GM19452 (cell line): ENCODE measurements at regions not wholly inside any gene's neighbourhood (a gene's known extent, or its start where the extent isn't known, plus 50 kb on each side); places are given as distances from the start of the nearest gene placed in this dataset.
"Not testable (repeated sequence)": the region's sequence is repeated elsewhere in the genome, so short reads cannot be mapped to it uniquely, and the experiment has no call there.

Experiments used
- ATAC-seq: cut with Tn5 transposase; IDR thresholded peaks from one replicate; pipeline ENCODE4 v1.9.1; 2021; ENCODE audit not compliant: unreplicated experiment

DNA sequence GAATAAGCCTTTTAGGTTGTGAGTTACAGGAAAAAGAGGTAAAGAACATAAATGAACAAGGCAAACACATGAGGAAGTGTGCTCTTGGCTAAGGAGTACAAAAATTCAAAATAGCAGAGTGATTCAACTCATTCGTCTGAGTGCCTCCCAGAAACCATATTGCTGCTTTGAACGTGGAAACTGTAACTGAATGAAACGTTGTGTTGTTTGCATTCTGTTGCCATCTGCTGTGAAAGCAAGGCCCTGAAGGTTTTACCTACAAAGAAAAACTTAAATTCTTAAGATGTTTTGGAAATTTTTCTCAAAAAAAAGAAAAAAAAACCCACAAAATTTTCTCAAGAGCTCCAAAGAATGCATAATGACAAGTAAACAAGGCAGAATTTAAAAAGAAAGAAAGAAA, 375.4 kb upstream of the HS3ST5 start:
- no peak for ATAC-seq

DNA sequence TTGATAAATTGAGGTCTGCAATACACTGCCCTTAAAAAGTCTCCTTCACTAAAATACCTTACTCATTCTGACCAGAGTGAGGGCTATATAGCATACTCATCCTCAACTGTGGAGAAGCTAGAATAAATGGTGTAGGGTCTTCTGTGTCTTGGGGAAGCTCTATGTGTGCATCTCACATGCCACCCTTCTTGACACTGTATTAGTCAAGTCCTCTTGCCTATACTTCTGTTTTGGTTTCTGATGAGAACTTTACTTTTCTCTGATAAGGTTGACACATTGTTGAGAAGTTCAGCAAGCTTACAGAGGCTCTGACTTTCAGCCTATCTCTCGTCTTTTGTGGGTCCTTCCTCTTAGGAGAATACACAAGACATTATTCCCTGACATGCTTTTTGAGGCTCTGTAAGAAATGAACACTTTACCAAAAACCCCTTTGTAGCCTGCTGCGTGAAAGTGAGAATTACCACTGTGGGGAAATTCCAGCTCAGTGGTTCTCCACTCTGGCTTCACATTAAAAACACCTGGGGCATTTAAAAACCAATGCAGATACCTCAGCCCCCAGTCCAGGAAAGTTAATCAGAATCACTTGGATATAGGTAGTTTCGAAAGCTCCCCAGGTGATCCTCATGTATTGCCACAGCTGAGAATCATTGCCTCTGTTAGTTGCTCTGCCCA, 372.1 kb upstream of the HS3ST5 start:
- ATAC-seq: peak; percentile 38

DNA sequence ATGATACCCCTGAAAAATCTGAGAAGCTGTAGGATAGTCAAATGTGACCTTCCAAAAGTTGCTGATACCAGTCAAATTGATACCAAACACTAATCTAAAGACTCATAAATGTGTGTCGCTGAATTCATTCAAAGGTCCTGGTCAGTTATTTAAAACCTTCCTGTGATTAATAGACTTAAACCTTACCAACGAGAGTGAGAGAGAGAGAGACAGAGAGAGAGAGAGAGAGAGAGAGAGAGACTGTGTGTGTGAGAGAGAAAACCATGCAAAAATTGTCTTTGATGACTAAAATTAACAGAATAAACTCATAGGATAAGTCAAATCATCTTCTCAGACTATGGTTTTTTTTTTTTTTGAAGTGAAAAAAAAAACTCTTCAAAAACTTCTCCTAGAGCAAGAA, 370.9 kb upstream of the HS3ST5 start:
- no peak for ATAC-seq

DNA sequence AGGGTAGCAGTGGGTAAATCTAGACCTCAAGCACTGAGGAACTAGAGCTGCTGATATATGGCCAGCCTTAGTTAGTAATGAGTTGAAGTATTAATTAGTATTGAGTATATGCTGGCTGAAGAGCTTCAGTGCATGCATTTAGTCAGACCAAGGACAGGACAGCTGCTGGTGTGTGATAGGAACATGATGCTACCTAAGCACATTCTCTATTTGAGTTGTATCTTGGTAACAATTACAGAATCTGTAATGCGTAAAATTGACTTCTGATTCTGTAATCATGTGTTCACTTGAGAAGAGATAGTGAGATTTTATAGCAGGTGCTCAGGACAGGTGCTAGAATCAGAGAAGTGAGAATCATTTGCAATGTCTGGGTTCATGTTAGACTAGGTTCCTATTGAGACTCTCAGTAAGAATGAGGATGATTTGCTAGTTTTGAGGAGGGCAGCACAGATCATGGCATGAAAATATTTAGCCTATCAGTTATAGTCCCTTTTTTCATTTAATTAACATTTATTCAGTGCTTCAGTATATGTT, 369.4 kb upstream of the HS3ST5 start:
- no peak for ATAC-seq

DNA sequence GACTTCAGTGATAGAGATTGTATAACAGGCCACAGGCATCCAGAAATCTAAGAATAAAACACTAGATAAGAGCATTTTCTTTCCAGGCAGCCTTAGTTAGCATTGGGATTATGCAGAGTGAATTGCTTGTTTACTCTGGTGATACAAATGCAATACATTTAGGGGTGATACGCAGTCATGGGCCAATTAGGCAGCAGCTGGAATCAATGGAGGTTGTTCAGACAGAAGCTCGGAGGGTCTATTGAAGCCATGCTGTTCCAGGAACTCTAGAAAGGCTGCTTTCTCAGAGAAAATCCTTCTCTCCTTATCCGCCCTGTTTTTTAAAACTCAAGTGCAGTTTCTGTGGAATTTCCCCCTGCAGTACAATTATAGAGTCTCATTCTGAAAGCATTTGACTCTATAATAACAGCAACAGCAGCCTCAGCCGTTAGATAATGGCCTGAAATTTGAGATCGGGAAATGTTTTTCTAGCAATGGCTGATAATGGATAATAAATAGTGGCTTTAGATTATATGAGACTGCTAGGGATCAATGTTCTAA, 364.3 kb upstream of the HS3ST5 start:
- no peak for ATAC-seq

DNA sequence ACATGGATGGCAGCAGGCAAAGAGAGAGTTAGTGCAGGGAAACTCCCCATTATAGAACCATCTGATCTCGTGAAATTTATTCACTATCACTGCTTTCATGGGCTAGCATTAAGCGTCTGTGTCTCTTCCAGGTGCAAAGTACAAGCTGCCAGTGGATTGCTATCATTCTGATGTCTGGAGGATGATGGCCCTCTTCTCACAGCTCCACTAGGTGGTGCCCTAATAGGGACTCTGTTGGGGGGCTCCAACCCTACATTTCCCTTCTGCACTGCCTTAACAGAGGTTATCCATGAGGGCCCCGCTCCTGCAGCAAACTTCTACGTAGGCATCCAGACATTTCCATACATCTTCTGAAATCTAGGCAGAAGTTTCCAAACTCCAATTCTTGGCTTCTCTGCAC, 347.8 kb upstream of the HS3ST5 start:
- no peak for ATAC-seq

DNA sequence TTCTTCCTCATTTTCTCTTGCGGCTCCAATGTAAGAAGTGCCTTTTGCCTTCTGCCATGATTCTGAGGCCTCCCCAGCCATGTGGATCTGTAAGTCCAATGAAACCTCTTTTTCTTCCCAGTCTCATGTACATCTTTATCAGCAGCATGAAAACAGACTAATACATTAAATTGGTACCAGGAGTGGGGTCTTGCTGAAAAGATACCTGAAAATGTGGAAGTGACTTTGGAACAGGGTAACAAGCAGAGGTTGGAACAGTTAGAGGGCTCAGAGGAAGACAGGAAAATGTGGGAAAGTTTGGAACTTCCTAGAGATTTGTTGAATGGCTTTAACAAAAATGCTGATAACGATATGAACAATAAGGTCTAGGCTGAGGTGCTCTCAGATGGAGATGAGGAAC, 316.7 kb upstream of the HS3ST5 start:
- no peak for ATAC-seq

DNA sequence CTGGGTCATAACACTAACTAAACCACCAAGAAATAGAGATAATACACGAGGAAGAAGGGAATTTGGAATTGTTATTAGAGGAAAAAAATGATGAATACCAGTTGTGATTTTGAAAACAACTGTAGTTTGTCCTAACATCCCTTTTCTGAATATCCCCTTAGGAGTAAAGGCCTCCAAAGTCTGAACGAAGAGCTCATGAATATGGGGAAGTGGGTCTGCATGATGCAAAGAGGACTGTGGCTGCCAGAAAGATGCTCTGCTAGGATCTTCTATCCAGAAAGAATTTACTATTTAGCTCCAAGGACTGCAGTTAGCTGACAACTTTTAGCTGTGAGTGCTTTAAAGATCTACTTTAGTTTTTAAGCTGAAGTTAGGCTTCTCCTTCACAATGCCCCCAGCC, 308.8 kb upstream of the HS3ST5 start:
- ATAC-seq: no peak

DNA sequence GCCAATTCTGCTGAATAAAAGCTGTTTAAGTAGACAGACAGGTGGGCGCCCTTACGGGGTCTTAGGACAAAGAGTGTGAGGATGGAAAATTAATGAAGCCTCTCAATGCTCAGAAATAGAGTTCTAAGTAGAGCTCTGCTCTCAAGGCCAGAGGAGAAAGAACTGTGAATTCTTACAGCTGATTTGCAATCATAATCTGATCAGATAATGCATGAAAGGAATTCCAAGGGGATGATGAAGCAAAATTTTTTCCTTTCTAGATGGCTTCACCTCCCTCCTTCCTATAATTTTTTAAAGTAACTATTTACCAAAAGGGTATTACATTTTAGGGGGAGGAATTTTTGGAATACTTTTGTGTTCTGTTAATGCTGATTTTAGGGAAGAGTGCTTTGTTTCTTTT, 308.1 kb upstream of the HS3ST5 start:
- no peak for ATAC-seq

DNA sequence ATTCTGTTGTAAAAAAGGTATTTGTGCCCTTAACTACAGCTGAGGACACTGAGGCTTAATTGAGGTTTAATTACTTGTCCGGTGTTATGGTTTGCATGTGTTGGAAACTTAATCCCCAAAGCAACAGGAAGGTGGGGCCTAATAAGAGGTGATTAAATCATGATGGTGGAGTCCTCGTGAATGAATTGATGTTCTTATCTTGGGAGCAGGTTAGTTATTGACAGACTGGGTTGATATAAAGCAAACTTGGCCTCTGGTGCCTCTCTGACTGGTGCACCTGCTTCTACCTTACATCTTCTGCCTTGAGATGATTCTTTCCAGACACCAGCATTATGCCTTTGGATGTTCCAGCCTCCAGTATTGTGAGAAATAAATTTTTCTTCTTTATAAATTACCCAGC, 306.5 kb upstream of the HS3ST5 start:
- ATAC-seq: no peak

DNA sequence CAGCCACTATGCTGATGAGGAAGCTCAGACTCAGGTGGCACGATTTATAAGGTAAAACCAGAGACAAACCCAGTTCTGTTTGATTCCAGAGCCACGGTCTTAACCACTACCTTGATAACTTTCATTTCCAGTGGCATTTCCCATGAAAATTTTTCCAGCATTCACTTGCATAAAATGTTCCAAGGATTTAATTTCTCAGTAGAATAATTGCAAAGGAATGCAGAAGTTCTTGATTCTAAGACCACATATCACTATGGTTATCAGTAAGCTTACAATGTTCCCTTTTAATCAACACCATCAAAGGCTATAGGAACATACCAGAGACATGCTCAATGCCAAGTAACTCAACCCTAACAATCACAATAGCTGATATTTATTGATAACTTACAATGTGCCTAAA, 306.0 kb upstream of the HS3ST5 start:
- ATAC-seq: no peak

DNA sequence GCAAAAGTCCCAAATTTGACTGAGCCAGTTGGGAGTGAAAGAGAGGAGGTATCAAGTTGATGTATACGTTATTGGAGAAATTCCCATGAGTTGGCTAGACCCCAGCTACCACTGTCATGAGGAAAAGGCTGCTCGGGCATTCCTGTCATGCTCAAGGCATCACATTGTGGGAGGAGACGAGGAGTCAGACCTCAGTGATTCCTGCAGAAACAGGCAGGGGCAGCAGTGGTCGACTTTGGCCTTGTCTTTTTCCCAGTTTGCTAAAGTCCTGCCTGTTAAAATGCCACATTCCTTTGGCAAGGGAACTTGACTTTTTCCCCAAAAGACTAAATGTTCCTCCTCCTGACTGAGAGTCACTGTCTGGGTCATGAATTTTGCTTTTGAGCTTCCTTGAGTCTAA, 295.5 kb upstream of the HS3ST5 start:
- no peak for ATAC-seq

DNA sequence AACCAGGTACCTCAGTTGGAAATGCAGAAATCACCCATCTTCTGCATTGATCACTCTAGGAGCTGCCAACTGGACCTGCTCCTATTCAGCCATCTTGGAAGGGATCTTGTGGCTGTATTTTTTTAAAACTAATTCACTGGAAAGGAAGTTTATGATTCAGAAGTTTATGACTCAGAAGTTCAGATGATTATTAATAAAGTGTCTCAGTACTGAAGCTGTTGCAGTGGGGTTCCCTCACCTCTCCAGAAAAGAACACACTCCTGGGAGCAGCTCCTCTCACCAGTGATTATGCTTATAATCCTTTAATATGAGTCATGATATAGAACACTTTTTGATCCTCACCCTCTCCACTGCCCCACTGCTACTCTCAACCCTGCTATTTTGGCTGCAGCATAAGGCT, 291.2 kb upstream of the HS3ST5 start:
- no peak for ATAC-seq

DNA sequence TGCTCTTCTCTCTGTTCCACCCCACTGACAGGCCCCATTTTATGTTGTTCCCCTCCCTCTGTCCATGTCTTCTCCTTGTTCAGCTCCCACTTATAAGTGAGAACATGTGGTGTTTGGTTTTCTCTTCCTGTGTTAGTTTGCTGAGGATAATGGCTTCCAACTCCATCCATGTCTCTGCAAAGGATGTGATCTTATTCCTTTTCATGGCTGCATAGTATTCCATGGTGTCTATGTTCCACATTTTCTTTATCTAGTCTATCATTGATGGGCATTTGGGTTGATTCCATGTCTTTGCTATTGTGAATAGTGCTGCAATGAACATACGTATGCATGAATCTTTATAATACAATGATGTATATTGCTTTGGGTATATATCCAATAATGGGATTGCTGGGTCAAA, 283.4 kb upstream of the HS3ST5 start:
- not testable (repeated sequence) for ATAC-seq

DNA sequence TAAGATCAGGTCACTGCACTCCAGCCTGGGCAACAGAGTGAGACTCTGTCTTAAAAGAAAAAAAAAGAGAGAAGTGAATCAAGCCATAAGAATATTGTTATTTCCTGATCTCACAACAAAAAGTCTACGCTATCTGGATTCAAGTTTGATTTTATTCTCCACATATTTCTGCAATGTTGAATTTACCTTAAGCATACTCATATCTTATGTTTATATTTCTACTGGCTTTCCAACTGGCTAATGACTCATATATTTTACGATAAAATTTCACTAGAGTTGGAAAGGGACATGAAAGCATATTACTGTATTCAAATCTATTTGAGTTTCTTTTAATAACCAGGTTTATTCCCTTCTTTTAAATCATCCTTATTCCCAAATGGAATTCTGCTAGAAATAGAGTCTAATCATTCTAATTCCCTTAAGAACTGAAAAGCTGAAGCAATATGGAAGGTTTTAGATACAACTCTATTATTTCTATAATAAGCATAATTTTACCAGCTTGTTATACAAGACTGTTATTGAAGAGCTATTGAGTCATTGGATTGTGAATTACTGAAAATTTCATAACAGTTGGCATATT, 276.9 kb upstream of the HS3ST5 start:
- no peak for ATAC-seq

DNA sequence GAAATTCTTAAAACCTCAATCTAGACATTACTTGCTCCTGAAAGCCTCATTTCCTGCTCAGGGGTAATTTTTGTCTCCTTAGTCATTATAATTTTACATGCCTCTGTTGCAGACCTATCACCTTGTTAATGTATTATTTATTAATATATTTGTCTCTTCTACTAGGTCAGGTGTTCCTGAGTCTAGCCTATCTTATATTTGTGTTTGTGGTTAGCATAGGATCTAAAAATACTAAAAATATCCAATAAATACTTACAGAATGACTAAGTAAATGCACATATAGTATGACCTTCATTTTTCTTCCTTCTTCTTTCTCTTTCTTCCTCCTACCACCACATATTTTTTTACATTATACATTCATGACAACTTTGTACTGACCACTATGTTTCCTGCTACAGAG, 268.9 kb upstream of the HS3ST5 start:
- no peak for ATAC-seq

DNA sequence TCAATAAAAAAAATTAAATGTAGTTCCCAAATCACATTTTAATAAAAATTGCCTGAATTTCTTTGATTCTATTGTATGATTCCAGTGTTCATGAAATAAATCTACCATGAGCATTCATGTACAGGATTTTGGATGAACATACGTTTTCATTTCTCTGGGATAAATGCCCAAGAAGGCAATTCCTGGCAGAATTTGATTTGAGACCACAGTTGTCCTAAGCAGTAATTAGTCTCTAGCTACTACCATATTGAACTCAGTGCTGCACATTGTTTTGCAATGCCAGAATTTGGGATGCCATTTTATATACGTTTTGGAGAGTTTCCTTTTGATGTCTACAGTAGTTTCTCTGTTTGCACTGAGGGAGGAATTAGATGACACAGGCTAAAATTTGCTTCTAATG, 265.3 kb upstream of the HS3ST5 start:
- ATAC-seq: no peak

DNA sequence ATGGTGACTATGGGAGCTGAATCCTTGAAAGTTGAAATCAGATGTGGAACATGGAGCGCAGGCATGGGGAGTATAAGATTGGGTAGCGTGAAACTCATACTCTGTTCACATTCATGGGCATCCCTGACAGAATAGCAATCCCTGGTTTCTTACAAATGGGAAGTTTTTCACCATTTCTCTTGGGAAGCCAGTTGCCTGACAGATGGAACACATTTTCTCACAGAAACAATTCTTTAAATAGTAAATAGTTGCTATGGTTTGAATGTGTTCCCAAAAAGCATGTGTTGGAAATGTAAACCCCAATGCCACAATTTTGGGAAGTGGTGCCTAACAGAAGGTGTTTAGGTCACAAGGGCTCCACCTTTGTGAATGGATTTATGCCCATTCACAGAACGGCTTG, 262.8 kb upstream of the HS3ST5 start:
- ATAC-seq: no peak

DNA sequence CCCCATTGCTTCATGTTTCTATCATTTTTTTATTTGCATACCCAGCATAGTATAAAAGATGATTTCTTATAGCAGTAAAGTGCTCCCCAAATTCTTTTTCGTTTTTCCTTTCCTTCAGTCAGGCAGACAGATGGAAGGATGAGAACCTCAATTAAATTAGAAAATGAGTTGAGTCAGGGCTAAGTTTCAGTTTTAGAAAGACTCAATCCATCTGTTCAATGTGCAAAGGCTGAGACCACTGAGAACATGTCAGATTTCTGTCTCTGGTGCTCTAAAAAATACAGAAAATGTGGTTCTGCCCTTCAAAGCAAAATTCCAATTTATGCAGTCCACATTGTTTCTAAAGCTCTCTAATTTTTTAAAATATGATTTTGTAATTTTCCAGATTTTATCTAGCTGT, 257.6 kb upstream of the HS3ST5 start:
- no peak for ATAC-seq

DNA sequence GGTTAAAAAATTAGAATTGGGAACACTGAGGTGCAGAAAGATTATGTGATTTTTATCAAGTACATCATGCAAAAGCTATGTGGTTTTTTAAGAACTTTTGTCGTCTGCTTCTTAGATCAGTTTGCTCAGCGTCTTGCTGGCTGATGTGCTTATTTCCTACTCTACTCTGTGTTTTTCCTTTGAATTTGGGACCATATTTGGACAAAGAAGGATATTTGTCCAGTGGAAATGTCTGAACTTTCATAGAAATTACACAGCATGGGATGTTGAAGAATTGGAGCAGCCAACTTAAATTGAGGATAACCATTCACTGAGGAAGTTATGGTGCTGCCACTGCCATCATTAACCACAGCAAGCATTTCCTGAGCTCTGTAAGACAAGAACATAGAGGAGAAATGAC, 252.8 kb upstream of the HS3ST5 start:
- no peak for ATAC-seq

DNA sequence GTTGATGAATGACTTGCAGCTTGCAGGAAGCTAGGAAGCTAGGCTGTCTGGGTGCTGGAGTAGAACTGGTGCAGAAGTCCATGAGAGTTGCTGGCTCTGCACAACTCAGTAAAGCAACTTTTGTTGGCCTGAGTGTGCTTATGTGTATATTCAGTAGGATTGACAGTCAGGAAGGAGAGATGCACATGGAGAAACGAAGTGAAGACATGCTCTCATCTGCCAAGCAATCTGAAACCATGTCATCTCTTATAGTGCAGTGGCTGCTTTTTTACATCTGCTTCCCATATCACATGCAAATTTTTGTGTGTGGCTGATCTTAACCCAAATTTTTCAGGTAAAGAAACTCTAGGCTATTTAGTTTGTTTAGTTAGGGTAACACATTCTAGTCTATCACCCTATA, 252.4 kb upstream of the HS3ST5 start:
- ATAC-seq: no peak

DNA sequence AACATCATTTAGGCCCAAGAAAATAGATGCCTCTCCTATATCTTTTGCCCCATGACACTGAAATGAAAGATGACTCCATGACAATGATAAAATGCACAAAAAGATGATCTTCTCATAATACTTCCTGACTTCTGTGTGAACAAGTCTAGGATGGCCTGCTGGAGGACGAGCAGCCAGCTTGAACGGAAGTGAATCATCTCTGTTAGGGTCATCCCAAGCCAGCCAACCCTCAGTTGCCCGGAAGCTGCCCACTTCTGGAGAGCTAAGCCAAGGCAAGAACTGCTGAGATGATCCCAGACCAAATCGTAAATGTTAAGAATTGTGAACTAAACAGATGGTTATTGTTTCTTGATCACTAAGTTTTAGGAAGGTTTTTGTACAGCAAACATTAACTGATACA, 249.7 kb upstream of the HS3ST5 start:
- ATAC-seq: no peak

DNA sequence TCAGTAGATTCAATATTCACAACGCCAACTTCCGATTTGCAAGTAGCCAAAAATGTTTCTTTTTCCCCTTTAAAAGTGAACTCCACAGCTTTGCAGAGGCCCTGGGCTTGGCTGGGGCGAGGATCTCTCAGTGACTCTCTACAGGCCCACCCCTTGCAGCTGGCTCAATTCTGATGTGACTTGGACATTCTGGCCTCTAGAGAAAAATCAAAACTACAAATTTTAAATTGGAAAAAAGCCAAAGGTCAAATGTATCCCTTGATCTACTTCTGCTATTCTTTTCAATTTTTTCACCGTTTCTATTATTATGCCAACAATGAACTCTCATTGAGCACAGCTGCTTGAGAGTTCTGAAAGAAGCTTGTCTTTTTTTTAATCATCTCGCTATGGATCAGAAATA, 245.9 kb upstream of the HS3ST5 start:
- ATAC-seq: no peak
